Kasumi-1 (cell line): ENCODE measurements at regions not wholly inside any gene's neighbourhood (a gene's known extent, or its start where the extent isn't known, plus 50 kb on each side); places are given as distances from the start of the nearest gene placed in this dataset.
A peak's percentile ranks its signal among the peaks of the same experiment; 100 is the strongest.

ENCODE experiments used
- DNase-seq, 2 experiments: peaks; one replicate each; lab custom pipeline; 2025; lab: John Stamatoyannopoulos, UW

GRCh38 chr16:27681681-27682080 lies 131.7 kb downstream of the KATNIP start:
- no peak for DNase-seq

DNA sequence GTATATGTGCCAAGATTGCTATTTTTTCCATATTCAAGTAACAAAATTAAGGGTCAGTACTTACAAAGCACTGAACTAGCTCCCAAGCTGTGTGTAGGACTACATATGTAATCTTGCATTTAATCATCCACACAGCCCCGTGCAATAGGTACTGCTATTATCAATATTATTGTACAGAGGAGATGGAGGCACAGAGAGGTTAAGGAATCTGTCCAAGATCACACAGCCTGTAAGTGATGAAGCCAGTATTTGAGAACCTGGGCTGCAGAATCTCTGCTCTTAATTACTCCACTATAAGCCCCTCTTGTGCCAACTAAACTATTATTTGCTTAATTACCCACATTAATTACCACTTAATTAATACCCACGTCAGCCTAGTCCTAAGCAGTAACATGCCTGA lies 134.1 kb downstream of the KATNIP start:
- DNase-seq, result no peak

DNA sequence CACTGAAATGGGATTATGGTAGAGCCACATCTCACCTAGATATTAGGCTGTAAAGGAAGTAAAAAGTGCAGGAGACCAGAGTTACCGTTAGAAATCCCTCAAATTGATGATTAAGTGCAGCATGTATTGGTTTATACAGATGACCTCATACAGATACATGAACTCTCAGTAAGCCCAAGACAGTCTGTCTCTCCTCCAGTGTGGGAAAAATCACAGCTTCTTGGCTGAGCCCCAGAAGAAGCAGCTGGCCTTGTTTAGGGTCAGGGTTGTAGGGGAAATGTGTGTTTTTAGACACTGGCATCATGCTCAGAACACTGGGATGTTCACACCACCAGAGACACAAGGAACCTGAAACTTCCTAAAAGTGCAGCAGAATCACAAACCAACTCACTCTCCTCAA lies 135.9 kb downstream of the KATNIP start:
- DNase-seq, result no peak

- no peak for DNase-seq
These were observed 137.0 kb downstream of the KATNIP start for GRCh38 chr16:27686926-27687325.

DNA sequence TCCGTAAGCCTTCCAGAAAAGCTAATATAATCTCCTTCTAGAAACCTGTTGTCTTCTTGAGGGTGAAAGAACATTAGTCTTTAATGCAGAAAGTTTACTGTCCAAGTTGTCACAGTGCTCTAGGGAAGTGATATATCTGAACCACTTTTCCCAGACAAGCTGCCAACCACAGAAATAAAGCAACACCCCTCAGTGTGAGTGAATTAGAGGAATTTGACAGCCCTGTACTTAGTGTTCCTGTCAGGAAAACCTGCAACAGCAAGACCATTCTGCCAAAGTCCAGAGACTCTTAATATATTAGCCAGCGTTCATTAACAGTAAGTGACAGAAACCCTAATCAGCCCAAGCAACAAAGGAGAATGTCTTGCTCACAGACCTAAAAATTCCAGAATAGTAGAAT lies 137.7 kb downstream of the KATNIP start:
- no peak for DNase-seq

GRCh38 chr16:27689711-27690110 lies 139.8 kb downstream of the KATNIP start:
- no peak for DNase-seq

- peak; percentile 14 to 26 for DNase-seq
These were observed 140.7 kb downstream of the KATNIP start for GRCh38 chr16:27690608-27691007.

- no peak for DNase-seq
These were observed 141.8 kb downstream of the KATNIP start for GRCh38 chr16:27691721-27692120.

DNA sequence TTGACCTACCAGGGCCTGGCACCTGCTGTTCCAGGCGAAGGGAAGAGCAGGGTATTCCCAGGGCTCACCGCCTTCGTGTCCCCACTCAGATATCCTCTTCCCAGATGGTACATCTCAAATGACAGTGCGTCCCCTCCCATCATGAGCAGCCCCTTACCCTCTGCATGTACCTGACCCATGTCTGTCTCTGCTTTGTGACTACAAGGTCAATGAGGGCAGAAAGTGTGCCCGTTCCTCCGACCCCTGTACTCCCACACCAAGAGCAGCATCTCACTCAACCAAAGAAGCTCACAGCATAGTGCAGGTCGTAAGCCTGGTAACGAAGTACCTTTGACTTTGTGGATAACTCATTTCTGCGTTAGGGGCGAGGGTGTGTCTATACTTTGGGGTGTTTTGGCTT lies 142.6 kb downstream of the KATNIP start:
- DNase-seq, result no peak

GRCh38 chr16:27695161-27695560 lies 145.2 kb downstream of the KATNIP start:
- no peak for DNase-seq

GRCh38 chr16:27698266-27698665 lies 148.3 kb downstream of the KATNIP start:
- DNase-seq, result no peak

- DNase-seq, result no peak
These were observed 148.8 kb downstream of the KATNIP start for GRCh38 chr16:27698746-27699145.

GRCh38 chr16:27699540-27699939 lies 149.6 kb downstream of the KATNIP start:
- DNase-seq, result no peak

DNA sequence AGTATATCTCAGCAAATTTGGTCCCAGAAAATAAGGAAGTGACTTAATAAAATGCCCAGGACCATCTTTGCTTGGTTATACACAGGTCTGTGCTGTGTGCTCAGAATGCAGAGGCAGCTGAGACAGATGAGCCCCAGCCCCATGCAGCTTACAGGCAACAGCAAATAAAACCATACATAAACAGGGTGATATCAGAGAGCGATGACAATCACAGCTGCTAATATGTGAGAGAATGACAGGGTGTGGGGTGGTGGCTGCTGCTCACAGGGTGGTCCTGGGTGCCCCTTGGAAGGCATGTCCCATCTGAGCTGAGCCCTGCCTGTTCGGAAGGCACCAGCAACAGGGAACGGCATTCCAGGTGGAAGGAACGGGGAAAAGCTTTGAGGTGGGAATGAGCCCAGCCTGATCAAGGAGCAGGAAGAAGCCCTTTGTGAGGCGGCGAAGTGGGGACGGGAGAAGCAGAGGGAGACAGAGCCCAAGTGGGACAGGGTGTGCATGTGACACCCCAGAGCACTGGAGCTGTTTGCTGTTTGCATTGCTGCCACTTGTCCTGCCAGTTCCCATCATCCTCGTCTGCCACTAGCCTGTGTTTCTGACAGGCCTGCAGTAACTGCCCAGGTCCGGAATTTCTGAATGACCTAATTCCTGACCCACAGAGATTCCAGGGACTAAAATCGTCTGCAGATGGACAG lies 150.5 kb downstream of the KATNIP start:
- no peak for DNase-seq

- DNase-seq, result no peak
These were observed 151.4 kb downstream of the KATNIP start for GRCh38 chr16:27701381-27701780.

DNA sequence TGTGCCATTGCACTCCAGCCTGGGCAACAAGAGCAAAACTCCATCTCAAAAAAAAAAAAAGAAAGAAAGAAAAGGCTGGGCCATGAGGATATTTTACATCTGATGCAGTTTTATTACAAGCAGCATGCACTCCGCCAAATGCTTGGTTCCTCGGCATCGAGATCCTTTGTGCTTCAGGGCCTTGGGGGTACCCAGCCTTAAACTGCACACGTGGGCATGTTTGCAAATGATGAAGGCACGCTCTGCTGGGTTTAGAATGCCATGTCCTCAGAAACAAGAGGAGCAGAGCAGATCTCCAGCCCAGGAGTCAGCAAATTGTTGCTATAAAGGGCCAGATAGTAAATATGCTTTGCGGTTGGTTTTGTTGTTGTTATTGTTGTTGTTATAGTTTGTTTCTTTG lies 153.2 kb downstream of the KATNIP start:
- DNase-seq, result no peak

DNA sequence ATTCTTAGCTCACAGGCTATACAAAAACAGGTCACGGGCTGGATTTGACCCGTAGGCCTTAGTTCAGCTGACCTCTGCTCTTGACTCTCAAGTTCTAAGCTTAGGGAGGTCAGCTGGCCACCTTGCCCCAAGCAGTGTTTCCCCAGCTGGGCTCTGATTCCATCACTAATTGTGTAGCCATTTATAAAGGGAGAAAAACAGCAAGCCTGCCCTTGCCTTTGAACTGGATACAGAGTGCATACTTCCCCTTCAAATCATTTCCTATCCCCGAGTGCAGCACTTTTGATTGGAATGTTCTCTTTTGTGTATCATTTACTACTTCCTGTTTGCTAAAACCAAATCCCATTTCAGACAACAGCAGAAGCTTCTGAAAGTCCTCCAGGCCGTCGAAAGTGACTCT lies 153.6 kb downstream of the KATNIP start:
- no peak for DNase-seq

DNA sequence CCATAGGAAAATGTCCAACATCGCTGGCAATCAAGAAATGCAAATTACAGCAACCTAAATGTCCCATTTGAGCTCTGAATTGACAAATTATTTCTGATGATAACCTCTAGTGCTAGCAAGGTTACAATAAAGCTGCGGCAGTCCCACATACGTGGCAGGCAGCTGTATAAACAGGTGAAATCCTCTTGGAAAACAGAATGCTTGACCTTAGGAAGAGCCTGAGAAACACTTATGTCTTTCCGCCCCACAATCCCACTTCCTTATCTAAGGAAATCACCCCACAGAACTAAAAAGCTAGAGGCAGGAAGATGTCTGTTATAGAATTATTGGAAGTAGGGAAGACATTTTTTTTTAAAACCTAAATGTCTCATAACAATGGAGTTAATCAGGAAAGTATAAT lies 154.3 kb downstream of the KATNIP start:
- no peak for DNase-seq

GRCh38 chr16:27706156-27706865 lies 156.4 kb downstream of the KATNIP start:
- no peak for DNase-seq

DNA sequence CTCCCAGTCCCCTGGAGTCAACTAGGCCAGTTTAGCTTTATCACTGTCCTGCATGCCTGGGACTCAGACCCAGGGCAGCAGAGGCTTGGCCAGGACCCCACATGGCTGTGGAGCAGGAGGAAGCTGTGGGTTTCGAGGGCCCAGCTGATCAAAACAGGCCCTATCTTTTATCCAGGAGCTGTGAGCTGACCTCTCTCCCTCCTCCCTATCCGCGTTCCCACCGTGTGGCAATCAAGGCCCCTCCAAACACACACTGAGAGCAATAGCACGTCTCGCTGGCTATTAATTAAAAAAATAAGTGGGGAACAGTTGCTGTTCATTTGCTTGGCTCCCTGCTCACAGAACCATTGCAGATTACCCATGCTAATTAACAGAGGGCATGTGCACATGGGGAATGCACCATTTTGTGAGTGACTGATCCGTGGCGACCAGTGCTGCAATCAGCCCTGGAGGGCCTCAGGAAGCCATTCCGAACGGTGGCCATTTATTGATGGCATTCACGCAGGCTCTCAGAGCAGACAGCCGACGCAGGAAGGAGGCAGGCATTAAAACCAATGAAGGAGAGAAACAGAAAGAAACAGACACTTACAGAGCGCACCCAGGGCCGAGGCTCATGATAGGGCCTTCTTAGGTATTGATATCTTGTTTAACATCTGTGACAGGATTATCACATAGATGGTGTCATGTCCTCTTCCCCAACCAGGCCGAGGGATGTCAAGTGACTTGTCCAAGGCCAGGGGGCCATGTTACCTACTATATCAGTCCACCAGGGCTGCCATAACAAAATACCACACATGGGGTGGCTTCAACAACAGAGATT lies 157.1 kb downstream of the KATNIP start:
- no peak for DNase-seq

DNA sequence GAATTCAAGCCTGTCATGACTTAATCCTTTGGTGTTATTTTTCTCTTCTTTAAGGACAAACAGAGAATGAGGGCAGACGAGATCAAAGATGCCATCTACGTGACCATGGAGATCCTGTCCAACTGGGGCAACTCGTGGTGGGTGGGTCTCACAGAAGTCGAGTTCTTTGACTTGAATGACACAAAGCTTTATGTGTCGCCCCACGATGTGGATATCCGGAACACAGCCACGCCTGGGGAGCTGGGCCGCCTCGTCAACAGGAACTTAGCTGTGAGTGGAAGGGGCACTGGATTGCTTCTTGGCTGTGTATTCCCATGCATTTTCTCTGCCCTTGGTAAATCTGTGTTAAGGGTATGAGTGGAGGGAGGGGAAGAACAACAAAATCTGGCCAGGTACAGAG lies 158.7 kb downstream of the KATNIP start:
- DNase-seq, result no peak

DNA sequence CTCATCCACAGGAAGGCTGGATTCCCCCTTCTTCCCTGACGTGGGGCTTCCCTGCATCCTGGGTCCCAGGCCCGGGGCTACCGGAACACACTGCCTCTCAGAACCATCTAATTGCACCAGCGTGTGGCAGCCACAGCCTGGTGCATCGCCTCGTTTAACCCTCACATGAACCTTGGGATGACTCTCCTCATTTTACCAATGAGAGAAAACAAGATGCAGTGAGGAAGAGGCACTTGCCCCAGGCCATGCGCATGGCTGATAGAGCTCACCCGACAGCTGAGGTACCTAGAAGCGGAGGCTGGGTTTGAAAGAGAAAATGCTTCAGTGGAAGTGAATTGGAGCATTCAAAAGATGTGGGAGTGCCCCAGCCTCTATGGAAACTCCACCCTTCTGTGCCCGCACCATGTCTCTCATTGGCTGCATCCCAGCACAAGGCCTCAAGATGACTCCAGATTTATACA lies 162.3 kb downstream of the KATNIP start:
- DNase-seq, result no peak

GRCh38 chr16:27717726-27718125 lies 167.8 kb downstream of the KATNIP start:
- no peak for DNase-seq
